Body of pancreas (tissue), 4 donors: ENCODE measurements at regions not wholly inside any gene's neighbourhood (a gene's known extent, or its start where the extent isn't known, plus 50 kb on each side); places are given as distances from the start of the nearest gene placed in this dataset.

ENCODE experiments used
- POLR2A ChIP-seq, 3 donors: fragments of 450-650 bp; IDR thresholded peaks; one replicate each; pipeline ENCODE4 v1.6.1; 2016; ENCODE audit warnings: antibody characterized with exemption in 3 of 3, mild to moderate bottlenecking in 2 of 3
- TF ChIP-seq, protein P1 (sequence below), 7 experiments: fragments of 450-650 bp in 4 of 7; fragments of 200-600 bp in 3 of 7; sonication (generic) in 3 of 7; IDR thresholded peaks; one replicate each; pipeline ENCODE4 v1.5.1; 2016 to 2019; ENCODE audit warnings: antibody characterized with exemption in 7 of 7

- TF ChIP-seq, protein P1, sequence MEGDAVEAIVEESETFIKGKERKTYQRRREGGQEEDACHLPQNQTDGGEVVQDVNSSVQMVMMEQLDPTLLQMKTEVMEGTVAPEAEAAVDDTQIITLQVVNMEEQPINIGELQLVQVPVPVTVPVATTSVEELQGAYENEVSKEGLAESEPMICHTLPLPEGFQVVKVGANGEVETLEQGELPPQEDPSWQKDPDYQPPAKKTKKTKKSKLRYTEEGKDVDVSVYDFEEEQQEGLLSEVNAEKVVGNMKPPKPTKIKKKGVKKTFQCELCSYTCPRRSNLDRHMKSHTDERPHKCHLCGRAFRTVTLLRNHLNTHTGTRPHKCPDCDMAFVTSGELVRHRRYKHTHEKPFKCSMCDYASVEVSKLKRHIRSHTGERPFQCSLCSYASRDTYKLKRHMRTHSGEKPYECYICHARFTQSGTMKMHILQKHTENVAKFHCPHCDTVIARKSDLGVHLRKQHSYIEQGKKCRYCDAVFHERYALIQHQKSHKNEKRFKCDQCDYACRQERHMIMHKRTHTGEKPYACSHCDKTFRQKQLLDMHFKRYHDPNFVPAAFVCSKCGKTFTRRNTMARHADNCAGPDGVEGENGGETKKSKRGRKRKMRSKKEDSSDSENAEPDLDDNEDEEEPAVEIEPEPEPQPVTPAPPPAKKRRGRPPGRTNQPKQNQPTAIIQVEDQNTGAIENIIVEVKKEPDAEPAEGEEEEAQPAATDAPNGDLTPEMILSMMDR (IDR thresholded peaks at IDR 0.05): no peak
- no peak for TF ChIP-seq POLR2A (IDR thresholded peaks at IDR 0.05)
Observed at GRCh38 chr1:244220410-244220809, 169.3 kb downstream of the ZBTB18 start.
